Endothelial cell (in vitro differentiated cells): ENCODE measurements at regions not wholly inside any gene's neighbourhood (a gene's known extent, or its start where the extent isn't known, plus 50 kb on each side); places are given as distances from the start of the nearest gene placed in this dataset.

ENCODE experiments used
- DNase-seq: peaks from one replicate; pipeline ENCODE4 v3.0.0; 2021; ENCODE audit warnings: low spot score
- H3K27ac Mint-ChIP-seq: one replicate; pipeline ENCODE4 v1.8.0; 2021; ENCODE audit warnings: mixed read lengths, inconsistent platforms; ENCODE audit not compliant: unreplicated experiment
- H3K27me3 Mint-ChIP-seq: one replicate; pipeline ENCODE4 v1.8.0; 2021; ENCODE audit warnings: mild to moderate bottlenecking, moderate library complexity, mixed read lengths, inconsistent platforms; ENCODE audit not compliant: unreplicated experiment
- H3K36me3 Mint-ChIP-seq: one replicate; pipeline ENCODE4 v1.8.0; 2021; ENCODE audit warnings: mild to moderate bottlenecking, low read depth, mixed read lengths, inconsistent platforms; ENCODE audit not compliant: unreplicated experiment
- H3K4me1 Mint-ChIP-seq: one replicate; pipeline ENCODE4 v1.8.0; 2021; ENCODE audit warnings: mild to moderate bottlenecking, mixed read lengths, inconsistent platforms; ENCODE audit not compliant: unreplicated experiment
- H3K4me3 Mint-ChIP-seq: one replicate; pipeline ENCODE4 v1.8.0; 2021; ENCODE audit warnings: mild to moderate bottlenecking, mixed read lengths, inconsistent platforms; ENCODE audit not compliant: unreplicated experiment
- H3K9me3 Mint-ChIP-seq: one replicate; pipeline ENCODE4 v1.8.0; 2021; ENCODE audit warnings: mixed read lengths, inconsistent platforms; ENCODE audit not compliant: unreplicated experiment
- TF ChIP-seq, protein P1 (sequence below): fragments of 200-600 bp; sonication (generic); IDR thresholded peaks from one replicate; pipeline ENCODE4 v1.5.0; 2021; ENCODE audit warnings: antibody characterized with exemption; ENCODE audit not compliant: unreplicated experiment

DNA sequence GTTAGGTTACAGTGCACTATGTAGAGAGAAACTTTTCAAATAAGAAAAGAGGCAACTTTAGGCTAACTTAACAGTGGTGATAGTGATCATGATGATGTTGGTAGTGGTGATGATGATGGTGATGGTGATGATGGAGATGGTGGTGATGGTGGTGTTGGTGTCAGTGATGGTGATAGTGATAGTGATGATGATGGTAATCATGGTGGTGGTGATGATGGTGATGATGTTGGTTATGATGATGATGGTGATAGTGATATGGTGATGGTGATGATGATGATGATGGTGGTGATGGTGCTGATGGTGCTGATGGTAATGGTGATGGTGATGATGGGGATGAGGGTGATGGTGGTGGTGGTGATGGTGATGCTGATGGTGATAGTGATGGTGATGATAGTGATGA, 107.4 kb downstream of the DLL1 start:
- peaks cover 4% of the 10 kb centered on the region for H3K9me3 Mint-ChIP-seq

DNA sequence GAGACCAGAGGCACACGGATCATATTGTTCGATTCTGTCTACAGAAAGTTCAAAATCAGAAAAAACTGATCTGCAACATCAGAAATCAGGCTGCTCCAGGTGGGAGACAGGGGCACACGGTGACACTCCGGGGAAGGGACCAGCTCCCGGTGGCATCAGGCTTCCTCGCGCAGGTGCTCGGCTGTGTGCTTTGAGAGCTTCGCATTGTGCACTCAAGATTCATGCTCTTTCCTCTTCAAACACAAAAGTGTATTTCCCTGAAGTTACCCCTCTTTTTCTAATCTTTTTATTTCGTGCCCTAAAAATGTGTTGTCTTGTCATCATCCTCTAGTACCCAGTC, 108.1 kb downstream of the DLL1 start:
- peaks cover 10% of the 10 kb centered on the region for H3K27me3 Mint-ChIP-seq
- no peak overlapping the region for H3K27ac Mint-ChIP-seq
- TF ChIP-seq, protein P1, sequence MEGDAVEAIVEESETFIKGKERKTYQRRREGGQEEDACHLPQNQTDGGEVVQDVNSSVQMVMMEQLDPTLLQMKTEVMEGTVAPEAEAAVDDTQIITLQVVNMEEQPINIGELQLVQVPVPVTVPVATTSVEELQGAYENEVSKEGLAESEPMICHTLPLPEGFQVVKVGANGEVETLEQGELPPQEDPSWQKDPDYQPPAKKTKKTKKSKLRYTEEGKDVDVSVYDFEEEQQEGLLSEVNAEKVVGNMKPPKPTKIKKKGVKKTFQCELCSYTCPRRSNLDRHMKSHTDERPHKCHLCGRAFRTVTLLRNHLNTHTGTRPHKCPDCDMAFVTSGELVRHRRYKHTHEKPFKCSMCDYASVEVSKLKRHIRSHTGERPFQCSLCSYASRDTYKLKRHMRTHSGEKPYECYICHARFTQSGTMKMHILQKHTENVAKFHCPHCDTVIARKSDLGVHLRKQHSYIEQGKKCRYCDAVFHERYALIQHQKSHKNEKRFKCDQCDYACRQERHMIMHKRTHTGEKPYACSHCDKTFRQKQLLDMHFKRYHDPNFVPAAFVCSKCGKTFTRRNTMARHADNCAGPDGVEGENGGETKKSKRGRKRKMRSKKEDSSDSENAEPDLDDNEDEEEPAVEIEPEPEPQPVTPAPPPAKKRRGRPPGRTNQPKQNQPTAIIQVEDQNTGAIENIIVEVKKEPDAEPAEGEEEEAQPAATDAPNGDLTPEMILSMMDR = no peak
- no peak overlapping the region for H3K4me3 Mint-ChIP-seq
- H3K9me3 Mint-ChIP-seq = peaks cover 4% of the 10 kb centered on the region
- H3K4me1 Mint-ChIP-seq = peaks cover 21% of the 10 kb centered on the region
- peaks cover 12% of the 10 kb centered on the region for H3K36me3 Mint-ChIP-seq
- DNase-seq = no peak

More for the DNA sequence above, 107.4 kb downstream of the DLL1 start:
- H3K27ac Mint-ChIP-seq = peak overlapping the region; percentile 46
- no peak for DNase-seq
- TF ChIP-seq, protein P1 = no peak
- H3K27me3 Mint-ChIP-seq = peaks cover 7% of the 10 kb centered on the region
- H3K4me1 Mint-ChIP-seq = peaks cover 18% of the 10 kb centered on the region
- H3K36me3 Mint-ChIP-seq = peaks cover 12% of the 10 kb centered on the region
- H3K4me3 Mint-ChIP-seq = peak overlapping the region; percentile 27

DNA sequence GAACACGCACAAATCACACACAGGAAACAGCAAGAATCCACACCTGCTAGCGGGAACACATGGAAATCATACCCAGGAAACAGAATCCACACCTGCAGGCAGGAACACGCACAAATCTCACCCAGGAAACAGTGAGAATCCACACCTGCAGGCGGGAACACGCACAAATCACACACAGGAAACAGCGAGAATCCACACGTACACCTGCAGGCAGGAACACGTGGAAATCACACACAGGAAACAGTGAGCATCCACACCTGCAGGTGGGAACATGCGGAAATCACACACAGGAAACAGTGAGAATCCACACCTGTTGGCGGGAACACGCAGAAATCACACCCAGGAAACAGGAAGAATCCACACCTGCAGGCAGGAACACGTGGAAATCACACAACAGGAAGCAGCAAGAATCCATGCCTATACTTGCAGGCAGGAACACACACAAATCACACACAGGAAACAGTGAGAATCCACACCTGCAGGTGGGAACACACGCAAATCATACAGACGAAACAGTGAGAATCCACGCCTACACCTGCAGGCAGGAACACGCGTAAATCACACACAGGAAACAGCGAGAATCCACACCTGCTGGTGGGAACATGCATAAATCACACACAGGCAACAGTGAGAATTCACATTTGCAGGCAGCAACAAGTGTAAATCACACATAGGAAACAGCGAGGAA, 108.6 kb downstream of the DLL1 start:
- Mint-ChIP-seq H3K9me3 (peaks cover 4% of the 10 kb centered on the region), H3K27me3 (peaks cover 10% of the 10 kb centered on the region), H3K36me3 (peaks cover 12% of the 10 kb centered on the region), H3K27ac (peak overlapping the region; percentile 68), H3K4me1 (peaks cover 21% of the 10 kb centered on the region), H3K4me3 (peak overlapping the region; percentile 64)
- DNase-seq = no peak
- TF ChIP-seq, protein P1 = no peak

DNA sequence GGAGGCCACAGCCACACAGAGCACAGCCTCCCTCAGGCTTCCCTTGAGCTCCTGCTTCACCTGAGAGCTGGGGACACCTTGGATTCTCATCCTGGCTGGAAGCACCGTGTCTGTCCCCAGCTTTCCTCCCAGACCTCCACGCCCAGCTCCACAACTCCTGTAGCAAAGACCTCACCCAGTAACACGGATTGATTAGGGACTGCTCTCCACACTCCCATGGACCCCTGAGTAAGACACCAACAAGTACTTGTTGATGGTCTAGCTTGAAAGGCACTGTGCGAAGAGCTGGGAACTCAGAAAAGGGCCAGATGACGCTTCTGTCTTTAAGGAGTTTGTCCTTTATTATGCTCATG, 109.6 kb downstream of the DLL1 start:
- Mint-ChIP-seq H3K4me1 (peaks cover 21% of the 10 kb centered on the region), H3K9me3 (peaks cover 4% of the 10 kb centered on the region), H3K27me3 (peaks cover 10% of the 10 kb centered on the region), H3K36me3 (peaks cover 12% of the 10 kb centered on the region), H3K27ac (no peak overlapping the region), H3K4me3 (no peak overlapping the region)
- TF ChIP-seq, protein P1 = no peak
- no peak for DNase-seq

DNA sequence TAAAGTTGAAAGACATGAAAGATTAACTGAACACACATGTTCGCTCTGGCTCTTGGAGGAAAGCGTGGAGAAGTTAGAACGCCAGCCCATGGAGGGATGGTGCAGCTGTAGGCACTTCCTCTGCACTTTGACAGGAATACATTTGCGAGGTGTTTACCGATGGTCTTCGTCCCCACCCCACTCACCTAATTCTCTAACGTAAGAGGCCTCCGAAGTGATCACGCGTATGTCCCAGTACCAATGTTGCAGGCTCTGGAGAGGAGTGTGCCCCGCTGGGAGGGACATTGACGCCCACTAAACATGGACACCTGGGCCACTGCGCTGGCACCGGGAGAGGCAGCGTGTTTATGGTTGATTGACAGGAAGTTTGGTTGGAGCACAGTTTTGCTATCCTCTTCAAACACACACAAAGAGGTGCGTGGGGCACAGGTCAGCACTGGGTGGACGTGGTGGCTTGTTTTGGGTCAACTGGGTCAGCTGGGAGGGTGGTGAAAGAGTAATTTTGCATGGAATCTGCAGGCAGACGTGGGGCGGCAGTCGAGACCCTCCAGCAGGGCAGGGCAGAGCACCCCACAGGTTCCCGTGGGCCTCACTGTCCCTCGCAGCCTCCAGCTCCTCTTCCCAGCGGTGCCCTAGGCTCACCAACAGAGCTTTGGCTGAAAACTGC, 110.1 kb downstream of the DLL1 start:
- no peak overlapping the region for H3K4me3 Mint-ChIP-seq
- H3K4me1 Mint-ChIP-seq = peaks cover 21% of the 10 kb centered on the region
- no peak for DNase-seq
- TF ChIP-seq, protein P1 = no peak
- H3K9me3 Mint-ChIP-seq = peaks cover 4% of the 10 kb centered on the region
- peaks cover 10% of the 10 kb centered on the region for H3K27me3 Mint-ChIP-seq
- H3K27ac Mint-ChIP-seq = no peak overlapping the region
- H3K36me3 Mint-ChIP-seq = peaks cover 12% of the 10 kb centered on the region
